HepG2 (cell line): ENCODE measurements at regions not wholly inside any gene's neighbourhood (a gene's known extent, or its start where the extent isn't known, plus 50 kb on each side); places are given as distances from the start of the nearest gene placed in this dataset.

Source experiments
- ATAC-seq: fragments of 200-7000 bp; cut with Tn5 transposase; 3 replicates; pipeline ENCODE4 v1.9.1; 2020; ENCODE audit warnings: mild to moderate bottlenecking, moderate library complexity
- BruUV-seq: library from RNA; stranded (reverse); fragments of 400-500 nt; replicated peaks from 2 replicates; lab custom pipeline; 2021; lab: Mats Ljungman, UMichigan
- CTCF ChIA-PET: fragments of 300-600 bp; formaldehyde crosslinking; extraction: SDS; loops from one replicate; lab custom pipeline; 2021; ENCODE audit warnings: low total read pairs, inconsistent platforms, low intra/inter-chr PET ratio; lab: Yijun Ruan, JAX
- POLR2A ChIA-PET: fragments of 350-600 bp; sonication (Branson Sonifier 250); formaldehyde crosslinking; loops from one replicate; lab custom pipeline; 2020; ENCODE audit warnings: antibody characterized with exemption, inconsistent platforms; lab: Yijun Ruan, JAX
- DNase-seq: peaks from one replicate; pipeline ENCODE4 v3.0.0-alpha.2; 2015; ENCODE audit warnings: low spot score
- FAIRE-seq: peaks from 3 replicates; lab custom pipeline; 2011; peaks lifted over from hg19 to GRCh38; lab: Jason Lieb, UNC
- H2AFZ ChIP-seq: one replicate; pipeline ENCODE4 v1.6.1; 2011; ENCODE audit warnings: low read length, inconsistent platforms
- H3K27ac ChIP-seq: fragments of 300-600 bp; 3 replicates; pipeline ENCODE4 v1.8.0; 2011; ENCODE audit warnings: mixed run types, mild to moderate bottlenecking, mixed read lengths, low read length, inconsistent platforms; ENCODE audit not compliant: insufficient read depth; ENCODE audit errors: extremely low read length
- H3K27me3 ChIP-seq, 2 experiments: fragments of 200-600 bp in 1 of 2; 2 replicates in 1 of 2; 3 replicates in 1 of 2; pipeline versions ENCODE4 v1.6.0 to v1.8.0; 2011; ENCODE audit warnings: low read length in 2 of 2, mild to moderate bottlenecking in 2 of 2, moderate library complexity in 2 of 2, inconsistent platforms in 1 of 2; ENCODE audit not compliant: insufficient read depth in 2 of 2, control insufficient read depth in 1 of 2
- H3K36me3 ChIP-seq, 2 experiments: fragments of 200-600 bp in 1 of 2; replicated peaks in 1 of 2; 2 replicates in 1 of 2; 3 replicates in 1 of 2; pipeline versions ENCODE4 v1.5.1 to v1.8.0; 2011; ENCODE audit warnings: low read length in 2 of 2, inconsistent platforms in 1 of 2; ENCODE audit not compliant: insufficient read depth in 2 of 2, control insufficient read depth in 1 of 2
- H3K4me1 ChIP-seq: 2 replicates; pipeline ENCODE4 v1.5.1; 2012; ENCODE audit warnings: low read length, inconsistent platforms; ENCODE audit not compliant: insufficient read depth
- H3K4me2 ChIP-seq: 2 replicates; pipeline ENCODE4 v1.6.0; 2011; ENCODE audit warnings: low read depth, low read length, inconsistent platforms
- H3K4me3 ChIP-seq, 3 experiments: fragments of 200-600 bp in 1 of 3; sonication (generic), shearing (Covaris generic) in 1 of 3; replicated peaks in 1 of 3; 2 replicates each; pipeline ENCODE4 v1.5.1; 2011 to 2016; ENCODE audit warnings: low read length in 3 of 3, inconsistent platforms in 2 of 3, low read depth in 2 of 3, mild to moderate bottlenecking in 2 of 3, control low read depth in 1 of 3, mixed read lengths in 1 of 3; ENCODE audit not compliant: insufficient read depth in 1 of 3
- H3K79me2 ChIP-seq: one replicate; pipeline ENCODE4 v1.6.1; 2011; ENCODE audit warnings: low read length, inconsistent platforms; ENCODE audit not compliant: insufficient read depth
- H3K9ac ChIP-seq: 2 replicates; pipeline ENCODE4 v1.6.0; 2011; ENCODE audit warnings: mild to moderate bottlenecking, low read depth, low read length, inconsistent platforms; ENCODE audit not compliant: insufficient read depth
- H3K9me3 ChIP-seq: 2 replicates; pipeline ENCODE4 v1.5.1; 2012; ENCODE audit warnings: mild to moderate bottlenecking, low read length
- H4K20me1 ChIP-seq: 2 replicates; pipeline ENCODE4 v1.6.0; 2011; ENCODE audit warnings: inconsistent platforms, mild to moderate bottlenecking, low read length, moderate library complexity; ENCODE audit not compliant: insufficient read depth
- AGO2 ChIP-seq: fragments of 200-400 bp; formaldehyde crosslinking; optimal IDR thresholded peaks from 2 replicates; pipeline ENCODE3; 2017; ENCODE audit warnings: mild to moderate bottlenecking, low read depth, low read length, moderate library complexity
- CHCHD3 ChIP-seq: sonication (generic); formaldehyde crosslinking; IDR thresholded peaks from 2 replicates; pipeline ENCODE4 v1.8.0; 2022; ENCODE audit warnings: mild to moderate bottlenecking, missing genetic modification reagents, moderate library complexity
- ELF1 ChIP-seq: sonication (generic); formaldehyde crosslinking; IDR thresholded peaks from 2 replicates; pipeline ENCODE4 v1.4.0; 2020; ENCODE audit warnings: missing genetic modification reagents
- MED1 ChIP-seq: sonication (generic); formaldehyde crosslinking; IDR thresholded peaks from 2 replicates; pipeline ENCODE4 v1.4.0; 2020; ENCODE audit warnings: missing genetic modification reagents
- ZNF20 ChIP-seq: sonication (generic); formaldehyde crosslinking; IDR thresholded peaks from 2 replicates; pipeline ENCODE4 v1.4.0; 2020; ENCODE audit warnings: mild to moderate bottlenecking, moderate library complexity, missing genetic modification reagents
- ZNF567 ChIP-seq: sonication (generic); formaldehyde crosslinking; IDR thresholded peaks from 2 replicates; pipeline ENCODE4 v1.8.1; 2023; ENCODE audit warnings: mild to moderate bottlenecking, missing genetic modification reagents, borderline replicate concordance
- ZNF572 ChIP-seq: sonication (generic); formaldehyde crosslinking; IDR thresholded peaks from 2 replicates; pipeline ENCODE4 v1.5.1; 2020; ENCODE audit warnings: mild to moderate bottlenecking, missing genetic modification reagents
- WGBS: methylation state at CpG from one replicate; pipeline ENCODE4 v1.1.6; 2017; ENCODE audit warnings: low lambda C conversion rate; 5-methylcytosine and 5-hydroxymethylcytosine counted together
- in situ Hi-C: cut with HindIII; loops from 2 replicates; pipeline ENCODE4 v1.10.0; 2017; ENCODE audit warnings: low pct_unique_long_range_greater_than_20kb; ENCODE audit not compliant: extremely low pct_ligation_motif_present
- intact Hi-C: fragments of 100-400 bp; cut with micrococcal nuclease; formaldehyde crosslinking; loops from one replicate; pipeline ENCODE4 v1.10.0; 2022; ENCODE audit not compliant: unreplicated experiment
- TF ChIP-seq, protein P1 (sequence below): fragments of 450-650 bp; IDR thresholded peaks from 2 replicates; pipeline ENCODE4 v1.6.1; 2017
- TF ChIP-seq, protein P2 (sequence below): sonication (generic); formaldehyde crosslinking; IDR thresholded peaks from 2 replicates; pipeline ENCODE4 v1.4.0; 2020; ENCODE audit warnings: mild to moderate bottlenecking, missing genetic modification reagents, borderline replicate concordance
- TF ChIP-seq, protein P3 (sequence below): IDR thresholded peaks from 2 replicates; pipeline ENCODE4 v1.6.1; 2012; ENCODE audit warnings: low read depth, low read length, improper control_type of control experiment
- TF ChIP-seq, protein P4 (sequence below): sonication (generic); formaldehyde crosslinking; IDR thresholded peaks from 2 replicates; pipeline ENCODE4 v1.5.0; 2020; ENCODE audit warnings: missing genetic modification reagents
- TF ChIP-seq, protein P5 (sequence below): sonication (generic); formaldehyde crosslinking; IDR thresholded peaks from 2 replicates; pipeline ENCODE4 v1.5.1; 2020; ENCODE audit warnings: missing genetic modification reagents, mild to moderate bottlenecking, borderline replicate concordance

DNA sequence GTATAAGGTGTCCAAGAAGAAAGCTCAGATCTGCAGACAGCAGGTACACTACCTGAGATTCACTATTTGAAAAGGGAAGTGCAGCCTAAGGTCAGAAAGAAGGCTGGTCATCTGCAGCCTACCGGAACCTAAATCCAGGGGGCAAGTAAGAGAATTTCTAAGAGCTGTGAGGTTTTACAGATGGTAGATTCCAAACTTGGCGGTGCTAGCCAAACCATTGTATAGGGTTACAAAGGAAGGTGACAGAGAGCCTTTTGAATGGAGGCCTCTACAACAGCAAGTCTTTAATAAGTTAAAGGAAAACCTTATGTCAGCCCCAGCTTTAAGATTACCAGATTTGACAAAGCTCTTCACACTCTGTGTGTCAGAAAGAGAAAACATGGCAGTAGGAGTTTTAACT lies 1044.8 kb downstream of the CDY2B start:
- no TSS peak for BruUV-seq
- peaks cover 50% of the 10 kb centered on the region for H3K9me3 ChIP-seq
- H2AFZ ChIP-seq: no peak overlapping the region
- FAIRE-seq (no peak), ATAC-seq (no peak)
- no peak overlapping the region for H3K27ac ChIP-seq
- H3K9ac ChIP-seq: no peak overlapping the region
- no peaks in the 10 kb centered on the region for H3K36me3 ChIP-seq
- H3K4me1 ChIP-seq: no peaks in the 10 kb centered on the region
- H3K27me3 ChIP-seq: no peaks in the 10 kb centered on the region
- H3K4me2 ChIP-seq: no peak overlapping the region
- TF ChIP-seq, protein P1, sequence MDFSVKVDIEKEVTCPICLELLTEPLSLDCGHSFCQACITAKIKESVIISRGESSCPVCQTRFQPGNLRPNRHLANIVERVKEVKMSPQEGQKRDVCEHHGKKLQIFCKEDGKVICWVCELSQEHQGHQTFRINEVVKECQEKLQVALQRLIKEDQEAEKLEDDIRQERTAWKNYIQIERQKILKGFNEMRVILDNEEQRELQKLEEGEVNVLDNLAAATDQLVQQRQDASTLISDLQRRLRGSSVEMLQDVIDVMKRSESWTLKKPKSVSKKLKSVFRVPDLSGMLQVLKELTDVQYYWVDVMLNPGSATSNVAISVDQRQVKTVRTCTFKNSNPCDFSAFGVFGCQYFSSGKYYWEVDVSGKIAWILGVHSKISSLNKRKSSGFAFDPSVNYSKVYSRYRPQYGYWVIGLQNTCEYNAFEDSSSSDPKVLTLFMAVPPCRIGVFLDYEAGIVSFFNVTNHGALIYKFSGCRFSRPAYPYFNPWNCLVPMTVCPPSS: no peak
- TF ChIP-seq, protein P2, sequence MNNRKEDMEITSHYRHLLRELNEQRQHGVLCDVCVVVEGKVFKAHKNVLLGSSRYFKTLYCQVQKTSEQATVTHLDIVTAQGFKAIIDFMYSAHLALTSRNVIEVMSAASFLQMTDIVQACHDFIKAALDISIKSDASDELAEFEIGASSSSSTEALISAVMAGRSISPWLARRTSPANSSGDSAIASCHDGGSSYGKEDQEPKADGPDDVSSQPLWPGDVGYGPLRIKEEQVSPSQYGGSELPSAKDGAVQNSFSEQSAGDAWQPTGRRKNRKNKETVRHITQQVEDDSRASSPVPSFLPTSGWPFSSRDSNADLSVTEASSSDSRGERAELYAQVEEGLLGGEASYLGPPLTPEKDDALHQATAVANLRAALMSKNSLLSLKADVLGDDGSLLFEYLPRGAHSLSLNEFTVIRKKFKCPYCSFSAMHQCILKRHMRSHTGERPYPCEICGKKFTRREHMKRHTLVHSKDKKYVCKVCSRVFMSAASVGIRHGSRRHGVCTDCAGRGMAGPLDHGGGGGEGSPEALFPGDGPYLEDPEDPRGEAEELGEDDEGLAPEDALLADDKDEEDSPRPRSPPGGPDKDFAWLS (CRISPR knock-in tag): no peak
- TF ChIP-seq ZNF567 (no peak), ZNF20 (no peak), ELF1 (CRISPR knock-in tag) (no peak), MED1 (CRISPR knock-in tag) (no peak)
- TF ChIP-seq, all 625 proteins: peak for 0
- intact Hi-C loops: no loop called here
- ChIA-PET POLR2A (no interaction called here), CTCF (no interaction called here)
- H3K79me2 ChIP-seq: no peaks in the 10 kb centered on the region
- WGBS: 49% methylated on average over 2 of the region's 2 CpGs
- no peaks in the 10 kb centered on the region for H4K20me1 ChIP-seq
- in situ Hi-C loops: no loop called here
- no peak overlapping the region for H3K4me3 ChIP-seq
- no peak for DNase-seq

DNA sequence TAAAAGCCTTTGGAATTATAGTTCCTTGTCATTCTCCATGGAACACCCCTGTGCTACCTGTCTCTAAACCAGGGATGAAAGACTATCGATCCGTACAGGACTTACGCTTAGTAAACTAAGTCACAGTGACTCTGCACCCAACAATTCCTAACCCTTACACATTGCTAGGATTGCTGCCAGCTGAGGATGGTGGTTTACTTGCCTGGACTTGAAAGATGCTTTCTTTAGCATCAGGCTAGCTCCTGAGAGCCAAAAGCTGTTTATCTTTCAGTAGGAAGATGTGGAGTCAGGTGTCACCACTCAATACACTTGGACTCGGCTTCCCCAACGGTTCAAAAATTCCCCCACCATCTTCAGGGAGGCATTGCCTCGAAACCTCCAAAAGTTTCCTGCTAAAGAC lies 1045.3 kb downstream of the CDY2B start:
- BruUV-seq: no TSS peak
- intact Hi-C loops: no loop called here
- no peak overlapping the region for H2AFZ ChIP-seq
- ATAC-seq: no peak
- H3K9me3 ChIP-seq: peaks cover 50% of the 10 kb centered on the region
- CTCF ChIA-PET: no interaction called here
- H3K36me3 ChIP-seq: no peaks in the 10 kb centered on the region
- POLR2A ChIA-PET: no interaction called here
- 0% methylated on average over 3 of the region's 6 CpGs for WGBS
- no peaks in the 10 kb centered on the region for H4K20me1 ChIP-seq
- H3K27me3 ChIP-seq: no peaks in the 10 kb centered on the region
- no peak overlapping the region for H3K4me2 ChIP-seq
- no peaks in the 10 kb centered on the region for H3K79me2 ChIP-seq
- H3K4me1 ChIP-seq: no peaks in the 10 kb centered on the region
- no peak overlapping the region for H3K9ac ChIP-seq
- no peak overlapping the region for H3K4me3 ChIP-seq
- DNase-seq: no peak
- in situ Hi-C loops: no loop called here
- no peak for FAIRE-seq
- no peak for TF ChIP-seq AGO2
- TF ChIP-seq, protein P3, sequence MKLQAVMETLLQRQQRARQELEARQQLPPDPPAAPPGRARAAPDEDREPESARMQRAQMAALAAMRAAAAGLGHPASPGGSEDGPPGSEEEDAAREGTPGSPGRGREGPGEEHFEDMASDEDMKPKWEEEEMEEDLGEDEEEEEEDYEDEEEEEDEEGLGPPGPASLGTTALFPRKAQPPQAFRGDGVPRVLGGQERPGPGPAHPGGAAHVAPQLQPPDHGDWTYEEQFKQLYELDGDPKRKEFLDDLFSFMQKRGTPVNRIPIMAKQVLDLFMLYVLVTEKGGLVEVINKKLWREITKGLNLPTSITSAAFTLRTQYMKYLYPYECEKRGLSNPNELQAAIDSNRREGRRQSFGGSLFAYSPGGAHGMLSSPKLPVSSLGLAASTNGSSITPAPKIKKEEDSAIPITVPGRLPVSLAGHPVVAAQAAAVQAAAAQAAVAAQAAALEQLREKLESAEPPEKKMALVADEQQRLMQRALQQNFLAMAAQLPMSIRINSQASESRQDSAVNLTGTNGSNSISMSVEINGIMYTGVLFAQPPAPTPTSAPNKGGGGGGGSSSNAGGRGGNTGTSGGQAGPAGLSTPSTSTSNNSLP: no peak
- TF ChIP-seq CHCHD3 (CRISPR knock-in tag): no peak
- TF ChIP-seq, protein P4, sequence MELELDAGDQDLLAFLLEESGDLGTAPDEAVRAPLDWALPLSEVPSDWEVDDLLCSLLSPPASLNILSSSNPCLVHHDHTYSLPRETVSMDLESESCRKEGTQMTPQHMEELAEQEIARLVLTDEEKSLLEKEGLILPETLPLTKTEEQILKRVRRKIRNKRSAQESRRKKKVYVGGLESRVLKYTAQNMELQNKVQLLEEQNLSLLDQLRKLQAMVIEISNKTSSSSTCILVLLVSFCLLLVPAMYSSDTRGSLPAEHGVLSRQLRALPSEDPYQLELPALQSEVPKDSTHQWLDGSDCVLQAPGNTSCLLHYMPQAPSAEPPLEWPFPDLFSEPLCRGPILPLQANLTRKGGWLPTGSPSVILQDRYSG: no peak
- no peak for TF ChIP-seq ZNF572 (CRISPR knock-in tag)
- TF ChIP-seq, protein P5, sequence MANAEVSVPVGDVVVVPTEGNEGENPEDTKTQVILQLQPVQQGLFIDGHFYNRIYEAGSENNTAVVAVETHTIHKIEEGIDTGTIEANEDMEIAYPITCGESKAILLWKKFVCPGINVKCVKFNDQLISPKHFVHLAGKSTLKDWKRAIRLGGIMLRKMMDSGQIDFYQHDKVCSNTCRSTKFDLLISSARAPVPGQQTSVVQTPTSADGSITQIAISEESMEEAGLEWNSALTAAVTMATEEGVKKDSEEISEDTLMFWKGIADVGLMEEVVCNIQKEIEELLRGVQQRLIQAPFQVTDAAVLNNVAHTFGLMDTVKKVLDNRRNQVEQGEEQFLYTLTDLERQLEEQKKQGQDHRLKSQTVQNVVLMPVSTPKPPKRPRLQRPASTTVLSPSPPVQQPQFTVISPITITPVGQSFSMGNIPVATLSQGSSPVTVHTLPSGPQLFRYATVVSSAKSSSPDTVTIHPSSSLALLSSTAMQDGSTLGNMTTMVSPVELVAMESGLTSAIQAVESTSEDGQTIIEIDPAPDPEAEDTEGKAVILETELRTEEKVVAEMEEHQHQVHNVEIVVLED: no peak
- no peak overlapping the region for H3K27ac ChIP-seq
